Neutrophil (primary cell): ENCODE measurements at regions not wholly inside any gene's neighbourhood (a gene's known extent, or its start where the extent isn't known, plus 50 kb on each side); places are given as distances from the start of the nearest gene placed in this dataset.

Source experiments
- H3K27ac ChIP-seq: fragments of 200-600 bp; sonication (generic); 2 replicates; pipeline ENCODE4 v1.5.1; 2016; ENCODE audit warnings: mild to moderate bottlenecking, moderate library complexity
- H3K27me3 ChIP-seq: fragments of 200-600 bp; sonication (generic); 2 replicates; pipeline ENCODE4 v1.6.0; 2016; ENCODE audit warnings: mild to moderate bottlenecking
- H3K36me3 ChIP-seq: fragments of 200-600 bp; sonication (generic); 2 replicates; pipeline ENCODE4 v1.5.1; 2017
- H3K4me1 ChIP-seq, 2 experiments: fragments of 200-600 bp in 1 of 2; sonication (generic) in 1 of 2; 1 replicate in 1 of 2; 2 replicates in 1 of 2; pipeline versions ENCODE4 v1.5.1 to v1.6.1; 2013 to 2016; ENCODE audit warnings: low read depth in 1 of 2, low read length in 1 of 2, mild to moderate bottlenecking in 1 of 2, moderate library complexity in 1 of 2; ENCODE audit not compliant: control insufficient read depth in 1 of 2, insufficient read depth in 1 of 2
- H3K4me3 ChIP-seq, 2 experiments: fragments of 200-600 bp in 1 of 2; sonication (generic) in 1 of 2; 1 replicate in 1 of 2; 2 replicates in 1 of 2; pipeline ENCODE4 v1.5.1; 2013 to 2016; ENCODE audit warnings: low read depth in 1 of 2, low read length in 1 of 2, mild to moderate bottlenecking in 1 of 2, moderate library complexity in 1 of 2
- H3K9me3 ChIP-seq: fragments of 200-600 bp; sonication (generic); 2 replicates; pipeline ENCODE4 v1.5.1; 2016
- TF ChIP-seq, protein P1 (sequence below): fragments of 200-600 bp; sonication (generic); IDR thresholded peaks from 2 replicates; pipeline ENCODE4 v1.5.1; 2016; ENCODE audit warnings: antibody characterized with exemption

DNA sequence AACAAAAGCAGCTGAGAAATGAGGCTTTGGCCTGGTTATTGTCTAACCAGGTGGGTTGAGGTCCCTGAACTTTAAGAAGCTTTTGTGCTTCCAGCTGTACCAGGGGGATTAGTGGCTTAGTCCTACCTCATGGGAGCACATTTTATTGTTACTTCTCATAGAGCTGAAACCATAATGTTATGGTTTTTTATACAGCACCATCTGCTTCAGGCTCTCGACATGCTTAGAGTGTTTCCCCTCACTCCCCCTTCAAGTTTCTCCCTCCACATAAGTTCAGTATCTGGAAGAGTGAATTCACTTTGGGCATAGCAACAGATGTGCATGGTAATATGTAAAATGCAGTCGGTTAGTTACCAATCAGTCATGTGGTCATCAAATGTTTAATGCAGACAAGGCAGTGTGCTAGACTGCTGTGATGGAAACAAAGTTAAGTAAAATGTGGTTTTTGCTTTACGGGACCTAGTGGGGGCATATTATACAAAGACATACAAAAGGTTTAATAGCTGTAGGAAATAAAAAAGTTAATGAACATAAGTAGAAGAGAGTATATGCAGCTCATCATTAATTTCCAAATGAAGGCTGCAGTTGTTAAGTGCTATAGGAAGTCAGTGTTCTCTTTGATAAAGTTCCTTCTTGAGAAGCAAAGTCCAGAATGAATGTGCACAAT is 95.9 kb upstream of the SPRY4 start:
- Histone ChIP-seq H3K9me3 (no peaks in the 10 kb centered on the region), H3K36me3 (no peaks in the 10 kb centered on the region), H3K4me1 (no peaks in the 10 kb centered on the region), H3K27ac (no peak overlapping the region), H3K27me3 (peaks cover 13% of the 10 kb centered on the region), H3K4me3 (no peak overlapping the region)
- TF ChIP-seq, protein P1, sequence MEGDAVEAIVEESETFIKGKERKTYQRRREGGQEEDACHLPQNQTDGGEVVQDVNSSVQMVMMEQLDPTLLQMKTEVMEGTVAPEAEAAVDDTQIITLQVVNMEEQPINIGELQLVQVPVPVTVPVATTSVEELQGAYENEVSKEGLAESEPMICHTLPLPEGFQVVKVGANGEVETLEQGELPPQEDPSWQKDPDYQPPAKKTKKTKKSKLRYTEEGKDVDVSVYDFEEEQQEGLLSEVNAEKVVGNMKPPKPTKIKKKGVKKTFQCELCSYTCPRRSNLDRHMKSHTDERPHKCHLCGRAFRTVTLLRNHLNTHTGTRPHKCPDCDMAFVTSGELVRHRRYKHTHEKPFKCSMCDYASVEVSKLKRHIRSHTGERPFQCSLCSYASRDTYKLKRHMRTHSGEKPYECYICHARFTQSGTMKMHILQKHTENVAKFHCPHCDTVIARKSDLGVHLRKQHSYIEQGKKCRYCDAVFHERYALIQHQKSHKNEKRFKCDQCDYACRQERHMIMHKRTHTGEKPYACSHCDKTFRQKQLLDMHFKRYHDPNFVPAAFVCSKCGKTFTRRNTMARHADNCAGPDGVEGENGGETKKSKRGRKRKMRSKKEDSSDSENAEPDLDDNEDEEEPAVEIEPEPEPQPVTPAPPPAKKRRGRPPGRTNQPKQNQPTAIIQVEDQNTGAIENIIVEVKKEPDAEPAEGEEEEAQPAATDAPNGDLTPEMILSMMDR = no peak

DNA sequence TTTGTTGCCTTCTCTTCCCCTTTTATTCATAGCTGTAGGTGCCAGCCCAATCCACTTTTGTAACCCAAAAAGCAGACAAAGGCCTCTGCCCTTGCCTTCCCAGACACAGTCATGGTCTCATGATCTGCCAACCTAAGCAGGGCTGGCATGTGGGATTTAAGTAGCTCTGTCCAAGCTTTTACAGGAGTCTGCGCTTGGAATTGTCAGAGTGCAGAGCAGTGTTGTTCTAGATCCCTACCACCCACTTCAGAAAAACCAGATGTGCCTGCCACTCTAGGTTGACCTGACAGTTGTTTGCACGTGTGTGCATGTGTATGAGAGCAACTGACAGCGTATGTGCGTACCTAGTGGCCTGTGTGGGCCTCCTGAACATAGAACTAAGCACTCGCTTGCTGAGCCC is 87.8 kb upstream of the SPRY4 start:
- H3K9me3 ChIP-seq = no peaks in the 10 kb centered on the region
- no peaks in the 10 kb centered on the region for H3K4me1 ChIP-seq
- H3K36me3 ChIP-seq = no peaks in the 10 kb centered on the region
- H3K4me3 ChIP-seq = no peak overlapping the region
- peaks cover 5% of the 10 kb centered on the region for H3K27me3 ChIP-seq
- TF ChIP-seq, protein P1 = no peak
- H3K27ac ChIP-seq = no peak overlapping the region

DNA sequence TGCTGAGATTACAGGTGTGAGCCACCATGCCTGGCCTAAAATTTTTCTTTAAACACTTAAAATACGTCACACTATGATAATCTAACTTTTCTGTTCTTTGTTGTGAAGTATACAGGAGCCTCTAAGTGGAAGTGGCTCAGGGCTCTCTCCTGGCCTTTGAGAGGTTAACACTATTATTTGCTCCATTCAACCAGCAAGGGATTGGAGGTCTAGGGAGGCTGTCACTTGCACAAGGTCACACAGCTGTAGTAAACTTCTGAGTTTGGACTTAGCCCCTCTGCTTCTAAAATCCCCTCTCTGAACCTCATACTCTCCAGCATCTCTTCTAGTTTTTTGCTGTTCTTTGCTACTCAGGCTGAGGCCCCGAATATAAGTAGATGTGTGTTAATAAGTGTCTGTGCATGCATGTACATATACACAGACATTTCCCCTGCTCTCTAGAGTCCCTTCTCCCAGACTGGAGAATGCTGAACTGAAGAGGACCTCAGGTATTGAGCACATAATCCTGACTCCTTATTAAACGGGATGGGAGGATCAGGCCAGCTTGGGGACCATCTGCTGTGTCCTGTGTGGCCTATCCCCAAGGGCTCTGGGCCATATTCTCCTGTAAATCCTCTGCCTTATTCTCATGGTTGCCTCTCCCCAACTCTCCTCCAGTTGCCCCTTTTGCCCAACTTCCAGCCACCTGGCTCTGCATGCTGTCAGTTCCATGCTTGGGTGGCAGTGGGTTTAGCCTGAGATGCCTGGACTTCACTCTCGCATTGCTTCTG is 87.0 kb upstream of the SPRY4 start:
- H3K27me3 ChIP-seq = peaks cover 9% of the 10 kb centered on the region
- H3K36me3 ChIP-seq = no peaks in the 10 kb centered on the region
- TF ChIP-seq, protein P1 = no peak
- H3K27ac ChIP-seq = no peak overlapping the region
- no peak overlapping the region for H3K4me3 ChIP-seq
- no peaks in the 10 kb centered on the region for H3K4me1 ChIP-seq
- no peaks in the 10 kb centered on the region for H3K9me3 ChIP-seq

DNA sequence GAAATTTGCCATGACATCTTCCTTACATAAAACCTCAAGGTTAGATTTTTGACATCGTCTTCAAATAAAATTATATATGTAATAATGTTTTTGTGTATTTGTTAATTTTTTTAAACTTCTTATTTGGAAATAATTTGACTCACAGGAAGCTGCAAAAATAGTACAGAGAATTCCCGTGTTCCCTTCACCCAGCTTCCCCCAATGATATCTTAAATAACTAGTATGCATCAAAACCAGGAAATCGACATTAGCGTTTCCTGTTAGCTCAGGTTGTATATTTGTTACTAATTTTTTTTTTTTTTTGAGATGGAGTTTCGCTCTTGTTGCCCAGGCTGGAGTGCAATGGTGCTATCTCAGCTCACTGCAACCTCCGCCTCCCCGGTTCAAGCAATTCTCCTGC is 86.3 kb upstream of the SPRY4 start:
- H3K4me3 ChIP-seq = no peak overlapping the region
- H3K27ac ChIP-seq = no peak overlapping the region
- H3K9me3 ChIP-seq = no peaks in the 10 kb centered on the region
- H3K27me3 ChIP-seq = peaks cover 11% of the 10 kb centered on the region
- H3K4me1 ChIP-seq = no peaks in the 10 kb centered on the region
- no peaks in the 10 kb centered on the region for H3K36me3 ChIP-seq
- TF ChIP-seq, protein P1 = no peak

DNA sequence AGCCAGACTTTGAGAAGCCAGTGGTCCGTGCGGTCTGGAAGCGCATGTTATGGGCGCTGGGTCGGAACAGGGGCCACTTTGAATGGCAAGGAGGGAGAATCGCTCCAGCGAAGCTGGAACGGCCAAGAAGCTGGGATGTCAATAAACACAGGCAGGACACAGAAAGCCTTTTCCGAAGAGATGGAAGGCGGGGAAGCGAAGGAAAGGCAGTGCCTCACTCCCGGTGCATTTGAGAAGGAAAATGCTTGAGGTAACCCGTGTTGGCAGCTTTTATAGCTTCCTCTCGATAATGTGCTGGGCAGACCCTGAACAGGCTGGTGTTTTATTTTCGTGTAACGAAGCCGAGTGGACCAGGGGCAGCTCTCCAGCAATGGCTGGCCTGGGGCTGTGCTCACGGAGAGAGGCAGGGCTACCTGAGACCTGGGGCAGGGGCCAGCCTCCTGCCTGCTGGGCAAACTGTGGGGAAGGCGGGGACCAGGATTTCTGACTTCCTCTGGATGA is 84.2 kb upstream of the SPRY4 start:
- TF ChIP-seq, protein P1 = no peak
- Histone ChIP-seq H3K4me1 (no peaks in the 10 kb centered on the region), H3K4me3 (no peak overlapping the region), H3K27ac (no peak overlapping the region), H3K9me3 (no peaks in the 10 kb centered on the region), H3K36me3 (no peaks in the 10 kb centered on the region), H3K27me3 (peaks cover 15% of the 10 kb centered on the region)
